Lung (tissue), 11 donors: ENCODE measurements at regions not wholly inside any gene's neighbourhood (a gene's known extent, or its start where the extent isn't known, plus 50 kb on each side); places are given as distances from the start of the nearest gene placed in this dataset.

Source experiments
- ATAC-seq: fragments of 200-7000 bp; cut with Tn5 transposase; one replicate; pipeline ENCODE4 v1.9.1; 2020; ENCODE audit warnings: moderate number of reproducible peaks; ENCODE audit not compliant: insufficient read depth, low FRiP score
- DNase-seq, 3 donors: peaks; one replicate each; pipeline ENCODE4 v3.0.0-alpha.2; 2013 to 2017
- H3K27ac ChIP-seq, 2 donors: one replicate each; pipeline ENCODE4 v1.5.1; 2013; ENCODE audit warnings: mild to moderate bottlenecking in 2 of 2, moderate library complexity in 2 of 2, control low read depth in 1 of 2, inconsistent platforms in 1 of 2, low read depth in 1 of 2, low read length in 1 of 2
- H3K27me3 ChIP-seq, 3 donors: one replicate each; pipeline ENCODE4 v1.5.1; 2013; ENCODE audit warnings: low read length in 2 of 3; ENCODE audit not compliant: control insufficient read depth in 3 of 3, insufficient read depth in 3 of 3
- H3K36me3 ChIP-seq, 4 donors: one replicate each; pipeline ENCODE4 v1.5.1; 2013; ENCODE audit warnings: low read length in 4 of 4, mild to moderate bottlenecking in 1 of 4, moderate library complexity in 1 of 4; ENCODE audit not compliant: control insufficient read depth in 4 of 4, insufficient read depth in 4 of 4
- H3K4me1 ChIP-seq, 5 donors: one replicate each; pipeline ENCODE4 v1.5.1; 2013; ENCODE audit warnings: low read length in 5 of 5, mild to moderate bottlenecking in 2 of 5, moderate library complexity in 1 of 5; ENCODE audit not compliant: control insufficient read depth in 5 of 5, insufficient read depth in 5 of 5
- H3K4me3 ChIP-seq: one replicate; pipeline ENCODE4 v1.5.1; 2013; ENCODE audit warnings: mild to moderate bottlenecking, control low read depth, moderate library complexity
- H3K9ac ChIP-seq, 2 donors: one replicate each; pipeline ENCODE4 v1.5.1; 2013; ENCODE audit warnings: low read length in 2 of 2, control low read depth in 1 of 2; ENCODE audit not compliant: insufficient read depth in 1 of 2
- H3K9me3 ChIP-seq, 4 donors: one replicate each; pipeline ENCODE4 v1.5.1; 2013; ENCODE audit warnings: low read length in 3 of 4, mild to moderate bottlenecking in 1 of 4, moderate library complexity in 1 of 4; ENCODE audit not compliant: control insufficient read depth in 4 of 4, insufficient read depth in 3 of 4
- WGBS, 2 donors: extraction: QIAGEN DNeasy Blood & Tissue Kit; methylation state at CpG; one replicate each; pipeline ENCODE4 v1.1.7; 2013; 5-methylcytosine and 5-hydroxymethylcytosine counted together
- TF ChIP-seq, protein P1 (sequence below): IDR thresholded peaks from 2 replicates; pipeline ENCODE4 v1.5.1; 2012; ENCODE audit warnings: mild to moderate bottlenecking; ENCODE audit errors: control extremely low read depth, extremely low read depth
- donor health status: control.
- donor health status: control.
- donor health status: Bipolar disorder and iron deficiency.
- donor health status: healthy.
- donor health status: DM: yes; HTN: yes; CAD: no.

DNA sequence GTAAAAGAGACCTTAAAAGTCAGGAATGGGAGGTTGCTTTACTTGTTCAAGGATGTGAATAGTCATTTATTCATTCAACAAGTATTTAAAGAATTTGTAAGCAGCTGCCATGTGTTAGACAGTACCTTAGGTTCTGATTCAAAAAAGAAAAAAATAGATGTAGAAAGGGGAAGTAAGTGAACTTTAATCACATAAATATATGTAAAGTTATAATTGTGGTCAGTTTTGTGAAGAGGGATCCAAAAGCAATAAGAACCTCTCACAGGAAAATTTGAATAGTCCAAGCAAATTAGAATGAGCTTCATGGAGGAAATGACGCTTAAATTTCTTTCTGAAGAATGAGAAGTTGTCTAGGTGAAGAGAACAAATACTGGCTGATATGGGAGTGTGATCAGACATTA, 596.1 kb upstream of the CITED2 start:
- Histone ChIP-seq H3K4me3 (no peak overlapping the region), H3K9me3 (no peaks in the 10 kb centered on the region), H3K27me3 (no peaks in the 10 kb centered on the region), H3K27ac (no peak overlapping the region), H3K36me3 (no peaks in the 10 kb centered on the region), H3K4me1 (peaks cover 0 to 30% (median 6%) of the 10 kb centered on the region in 5 donors), H3K9ac (no peak overlapping the region)
- no peak for ATAC-seq
- no peak for DNase-seq
- WGBS, 2 donors, result 68 to 79% methylated on average over 1 of the region's 1 CpG
- TF ChIP-seq, protein P1, sequence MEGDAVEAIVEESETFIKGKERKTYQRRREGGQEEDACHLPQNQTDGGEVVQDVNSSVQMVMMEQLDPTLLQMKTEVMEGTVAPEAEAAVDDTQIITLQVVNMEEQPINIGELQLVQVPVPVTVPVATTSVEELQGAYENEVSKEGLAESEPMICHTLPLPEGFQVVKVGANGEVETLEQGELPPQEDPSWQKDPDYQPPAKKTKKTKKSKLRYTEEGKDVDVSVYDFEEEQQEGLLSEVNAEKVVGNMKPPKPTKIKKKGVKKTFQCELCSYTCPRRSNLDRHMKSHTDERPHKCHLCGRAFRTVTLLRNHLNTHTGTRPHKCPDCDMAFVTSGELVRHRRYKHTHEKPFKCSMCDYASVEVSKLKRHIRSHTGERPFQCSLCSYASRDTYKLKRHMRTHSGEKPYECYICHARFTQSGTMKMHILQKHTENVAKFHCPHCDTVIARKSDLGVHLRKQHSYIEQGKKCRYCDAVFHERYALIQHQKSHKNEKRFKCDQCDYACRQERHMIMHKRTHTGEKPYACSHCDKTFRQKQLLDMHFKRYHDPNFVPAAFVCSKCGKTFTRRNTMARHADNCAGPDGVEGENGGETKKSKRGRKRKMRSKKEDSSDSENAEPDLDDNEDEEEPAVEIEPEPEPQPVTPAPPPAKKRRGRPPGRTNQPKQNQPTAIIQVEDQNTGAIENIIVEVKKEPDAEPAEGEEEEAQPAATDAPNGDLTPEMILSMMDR, result no peak

GRCh38 chr6:139967497-139967896, 593.0 kb upstream of the CITED2 start:
- no peak overlapping the region for H3K9ac ChIP-seq
- no peak for ATAC-seq
- no peaks in the 10 kb centered on the region for H3K9me3 ChIP-seq
- H3K27ac ChIP-seq, result no peak overlapping the region
- TF ChIP-seq, protein P1, result no peak
- no peak overlapping the region for H3K4me3 ChIP-seq
- no peak for DNase-seq
- no peaks in the 10 kb centered on the region for H3K27me3 ChIP-seq
- peaks cover 0 to 36% (median 17%) of the 10 kb centered on the region in 5 donors for H3K4me1 ChIP-seq
- no peaks in the 10 kb centered on the region for H3K36me3 ChIP-seq

DNA sequence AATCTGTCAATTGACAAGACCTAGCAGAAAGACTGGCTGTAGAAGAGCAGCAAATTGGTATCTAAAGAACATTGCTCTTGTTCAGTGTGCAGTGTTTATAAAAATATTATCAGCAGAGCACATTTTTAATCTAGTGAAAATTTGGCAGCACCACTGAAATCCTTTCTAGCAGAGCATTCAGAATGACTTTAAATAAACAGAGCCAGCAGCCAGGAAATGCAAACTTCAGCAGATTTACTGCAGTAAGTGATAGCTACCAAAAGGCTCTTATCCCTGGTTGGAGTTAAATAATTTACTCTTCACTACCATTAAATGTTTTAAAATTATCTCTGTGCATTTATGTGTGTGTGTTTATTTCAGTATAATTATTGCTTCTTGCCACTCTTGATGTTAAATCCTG, 590.9 kb upstream of the CITED2 start:
- Histone ChIP-seq H3K4me3 (no peak overlapping the region), H3K9ac (no peak overlapping the region), H3K27me3 (no peaks in the 10 kb centered on the region), H3K4me1 (peaks cover 0 to 47% (median 17%) of the 10 kb centered on the region in 5 donors), H3K27ac (peak overlapping the region in 1 of 2 donors; percentile 60), H3K36me3 (no peaks in the 10 kb centered on the region), H3K9me3 (no peaks in the 10 kb centered on the region)
- TF ChIP-seq, protein P1, result no peak
- DNase-seq (peak; percentile 35 to 92 (median 89)), ATAC-seq (no peak)

GRCh38 chr6:139964737-139965136, 590.3 kb upstream of the CITED2 start:
- H3K9ac ChIP-seq, result no peak overlapping the region
- WGBS, 2 donors, result 71 to 81% methylated on average over 6 of the region's 6 CpGs
- DNase-seq, result peak in 1 of 3 donors; percentile 30

More at GRCh38 chr6:139964737-139965136, 590.3 kb upstream of the CITED2 start:
- TF ChIP-seq, protein P1, result no peak
- Histone ChIP-seq H3K9me3 (no peaks in the 10 kb centered on the region), H3K4me1 (peaks cover 0 to 47% (median 17%) of the 10 kb centered on the region in 5 donors), H3K36me3 (no peaks in the 10 kb centered on the region), H3K4me3 (no peak overlapping the region), H3K27ac (peak overlapping the region in 1 of 2 donors; percentile 60), H3K27me3 (no peaks in the 10 kb centered on the region)
- no peak for ATAC-seq
